ENCODE measurements at regions not wholly inside any gene's neighbourhood (a gene's known extent, or its start where the extent isn't known, plus 50 kb on each side); places are given as distances from the start of the nearest gene placed in this dataset.

GRCh38 chr2:152814475-152815030, 96.1 kb downstream of the ARL6IP6 start:
- peaks cover 7% of the 10 kb centered on the region for H3K9me3 ChIP-seq (ENCODE audit: insufficient read depth, low read length, severe bottlenecking)
- H2AFZ ChIP-seq (ENCODE audit: low read depth, low read length), result no peak overlapping the region
- TF ChIP-seq, protein P1, sequence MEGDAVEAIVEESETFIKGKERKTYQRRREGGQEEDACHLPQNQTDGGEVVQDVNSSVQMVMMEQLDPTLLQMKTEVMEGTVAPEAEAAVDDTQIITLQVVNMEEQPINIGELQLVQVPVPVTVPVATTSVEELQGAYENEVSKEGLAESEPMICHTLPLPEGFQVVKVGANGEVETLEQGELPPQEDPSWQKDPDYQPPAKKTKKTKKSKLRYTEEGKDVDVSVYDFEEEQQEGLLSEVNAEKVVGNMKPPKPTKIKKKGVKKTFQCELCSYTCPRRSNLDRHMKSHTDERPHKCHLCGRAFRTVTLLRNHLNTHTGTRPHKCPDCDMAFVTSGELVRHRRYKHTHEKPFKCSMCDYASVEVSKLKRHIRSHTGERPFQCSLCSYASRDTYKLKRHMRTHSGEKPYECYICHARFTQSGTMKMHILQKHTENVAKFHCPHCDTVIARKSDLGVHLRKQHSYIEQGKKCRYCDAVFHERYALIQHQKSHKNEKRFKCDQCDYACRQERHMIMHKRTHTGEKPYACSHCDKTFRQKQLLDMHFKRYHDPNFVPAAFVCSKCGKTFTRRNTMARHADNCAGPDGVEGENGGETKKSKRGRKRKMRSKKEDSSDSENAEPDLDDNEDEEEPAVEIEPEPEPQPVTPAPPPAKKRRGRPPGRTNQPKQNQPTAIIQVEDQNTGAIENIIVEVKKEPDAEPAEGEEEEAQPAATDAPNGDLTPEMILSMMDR (IDR thresholded peaks at IDR 0.05; ENCODE audit: borderline replicate concordance, extremely low read depth, low read length, poor library complexity, severe bottlenecking), result no peak
- no peak for TF ChIP-seq EZH2 (IDR thresholded peaks at IDR 0.05; ENCODE audit: borderline replicate concordance, low read depth, low read length, severe bottlenecking)

GRCh38 chr2:152813351-152813750, 94.9 kb downstream of the ARL6IP6 start:
- H3K79me2 ChIP-seq (ENCODE audit: insufficient read depth, low read length), result no peaks in the 10 kb centered on the region
- no peak overlapping the region for H3K4me3 ChIP-seq (ENCODE audit: low read depth in 1 of 2, low read length in 2 of 2)
- no peak overlapping the region for H2AFZ ChIP-seq (ENCODE audit: low read depth, low read length)
- H3K27ac ChIP-seq (ENCODE audit: low read length), result no peak overlapping the region
- no peaks in the 10 kb centered on the region for H4K20me1 ChIP-seq (ENCODE audit: insufficient read depth, low read length)
- no peak overlapping the region for H3K9ac ChIP-seq (ENCODE audit: low read depth, low read length)
- no peak for DNase-seq
- peaks cover 7% of the 10 kb centered on the region for H3K9me3 ChIP-seq (ENCODE audit: insufficient read depth, low read length, severe bottlenecking)
- H3K4me2 ChIP-seq (ENCODE audit: insufficient read depth, low read length), result no peak overlapping the region
- no peaks in the 10 kb centered on the region for H3K36me3 ChIP-seq (ENCODE audit: insufficient read depth, low read length)
- TF ChIP-seq, protein P1 (IDR thresholded peaks at IDR 0.05; ENCODE audit: borderline replicate concordance, extremely low read depth, low read length, poor library complexity, severe bottlenecking), result no peak
- TF ChIP-seq EZH2 (IDR thresholded peaks at IDR 0.05; ENCODE audit: borderline replicate concordance, low read depth, low read length, severe bottlenecking), result no peak
- H3K4me1 ChIP-seq (ENCODE audit: insufficient read depth, low read length), result no peaks in the 10 kb centered on the region
- no peaks in the 10 kb centered on the region for H3K27me3 ChIP-seq (ENCODE audit: insufficient read depth, low read length, poor library complexity)
- peak; percentile 33; the same call in 2 of the 3 replicates for ATAC-seq (ENCODE audit: insufficient read depth, low read depth)

More at GRCh38 chr2:152814475-152815030, 96.1 kb downstream of the ARL6IP6 start:
- no peaks in the 10 kb centered on the region for H3K27me3 ChIP-seq (ENCODE audit: insufficient read depth, low read length, poor library complexity)
- H4K20me1 ChIP-seq (ENCODE audit: insufficient read depth, low read length), result no peaks in the 10 kb centered on the region
- no peak overlapping the region for H3K27ac ChIP-seq (ENCODE audit: low read length)
- no peaks in the 10 kb centered on the region for H3K79me2 ChIP-seq (ENCODE audit: insufficient read depth, low read length)
- H3K9ac ChIP-seq (ENCODE audit: low read depth, low read length), result no peak overlapping the region
- H3K36me3 ChIP-seq (ENCODE audit: insufficient read depth, low read length), result no peaks in the 10 kb centered on the region
- no peak overlapping the region for H3K4me3 ChIP-seq (ENCODE audit: low read depth in 1 of 2, low read length in 2 of 2)
- no peak for ATAC-seq (ENCODE audit: insufficient read depth, low read depth)
- no peak overlapping the region for H3K4me2 ChIP-seq (ENCODE audit: insufficient read depth, low read length)
- DNase-seq, result no peak
- H3K4me1 ChIP-seq (ENCODE audit: insufficient read depth, low read length), result no peaks in the 10 kb centered on the region

Data from DND-41 (cell line).